Body of pancreas (tissue), 4 donors: ENCODE measurements at regions not wholly inside any gene's neighbourhood (a gene's known extent, or its start where the extent isn't known, plus 50 kb on each side); places are given as distances from the start of the nearest gene placed in this dataset.

ENCODE experiments used
- CTCF ChIP-seq, 7 experiments: fragments of 450-650 bp in 4 of 7; fragments of 200-600 bp in 3 of 7; sonication (generic) in 3 of 7; IDR thresholded peaks; one replicate each; pipeline ENCODE4 v1.5.1; 2016 to 2019; ENCODE audit warnings: antibody characterized with exemption in 7 of 7
- POLR2A ChIP-seq, 3 donors: fragments of 450-650 bp; IDR thresholded peaks; one replicate each; pipeline ENCODE4 v1.6.1; 2016; ENCODE audit warnings: antibody characterized with exemption in 3 of 3, mild to moderate bottlenecking in 2 of 3

DNA sequence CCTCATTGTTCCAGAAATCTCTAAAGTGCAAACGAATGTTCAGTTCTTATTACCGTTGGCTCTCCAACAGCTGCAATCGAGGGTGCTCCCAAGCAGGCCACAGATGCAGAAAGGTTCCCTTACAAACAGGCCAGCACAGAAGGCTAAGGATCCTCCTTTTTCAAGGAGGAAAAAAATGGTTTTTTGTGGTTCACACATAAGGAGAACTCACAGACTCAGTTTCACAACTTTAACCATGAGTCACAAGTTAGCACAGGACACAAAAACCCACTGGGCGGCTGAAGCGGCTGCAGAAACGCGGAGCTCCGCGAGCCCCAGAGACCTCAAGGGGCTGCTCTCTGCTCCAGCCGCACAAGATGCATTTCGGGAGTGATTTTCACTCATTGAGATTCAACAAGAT is 98.2 kb upstream of the PRR5 start:
- TF ChIP-seq CTCF (IDR thresholded peaks at IDR 0.05) (no peak), POLR2A (IDR thresholded peaks at IDR 0.05) (no peak)
